DOHH2 (cell line): ENCODE measurements at regions not wholly inside any gene's neighbourhood (a gene's known extent, or its start where the extent isn't known, plus 50 kb on each side); places are given as distances from the start of the nearest gene placed in this dataset.

Source experiments
- H3F3A ChIP-seq: fragments of 200-600 bp; sonication (generic), shearing (Covaris generic); 2 replicates; pipeline ENCODE4 v1.6.0; 2016; ENCODE audit warnings: antibody characterized with exemption, mild to moderate bottlenecking; ENCODE audit not compliant: control insufficient read depth, insufficient read depth
- H3K27ac ChIP-seq: fragments of 200-600 bp; sonication (generic); 2 replicates; pipeline ENCODE4 v1.5.1; 2014; ENCODE audit warnings: low read depth, mild to moderate bottlenecking, low read length, moderate library complexity
- H3K27me3 ChIP-seq: fragments of 200-600 bp; sonication (generic); 2 replicates; pipeline ENCODE4 v1.6.1; 2014; ENCODE audit warnings: mild to moderate bottlenecking, low read length, mixed read lengths; ENCODE audit not compliant: control insufficient read depth
- H3K36me3 ChIP-seq: fragments of 200-600 bp; sonication (generic); 2 replicates; pipeline ENCODE4 v1.6.1; 2014; ENCODE audit warnings: mild to moderate bottlenecking, low read length, moderate library complexity, mixed read lengths; ENCODE audit not compliant: control insufficient read depth
- H3K4me1 ChIP-seq: fragments of 200-600 bp; sonication (generic); 2 replicates; pipeline ENCODE4 v1.6.1; 2014; ENCODE audit warnings: mild to moderate bottlenecking, low read length, mixed read lengths; ENCODE audit not compliant: control insufficient read depth
- H3K4me2 ChIP-seq: fragments of 200-600 bp; sonication (generic); 2 replicates; pipeline ENCODE4 v1.6.0; 2014; ENCODE audit warnings: mild to moderate bottlenecking, low read length, moderate library complexity
- H3K4me3 ChIP-seq: fragments of 200-600 bp; sonication (generic); 2 replicates; pipeline ENCODE4 v1.5.1; 2014; ENCODE audit warnings: mild to moderate bottlenecking, low read length, mixed read lengths
- H3K79me2 ChIP-seq: fragments of 200-600 bp; sonication (generic); 2 replicates; pipeline ENCODE4 v1.6.1; 2014; ENCODE audit warnings: mild to moderate bottlenecking, low read length, mixed read lengths; ENCODE audit not compliant: control insufficient read depth
- H3K9me2 ChIP-seq: fragments of 200-600 bp; sonication (generic); replicated peaks from 2 replicates; pipeline ENCODE4 v1.6.1; 2014; ENCODE audit warnings: mild to moderate bottlenecking, low read length, mixed read lengths; ENCODE audit not compliant: control insufficient read depth
- H3K9me3 ChIP-seq: fragments of 200-600 bp; sonication (generic); 2 replicates; pipeline ENCODE4 v1.6.1; 2014; ENCODE audit warnings: antibody characterized with exemption, low read length, mixed read lengths; ENCODE audit not compliant: control insufficient read depth, insufficient read depth
- H4K20me1 ChIP-seq: fragments of 200-600 bp; sonication (generic); 2 replicates; pipeline ENCODE4 v1.6.0; 2014; ENCODE audit warnings: low read depth, mild to moderate bottlenecking, antibody characterized with exemption, low read length, moderate library complexity; ENCODE audit not compliant: control insufficient read depth, insufficient read depth
- CTCF ChIP-seq: fragments of 200-600 bp; sonication (generic); IDR thresholded peaks from one replicate; pipeline ENCODE4 v1.5.1; 2014; ENCODE audit warnings: antibody characterized with exemption, mild to moderate bottlenecking, low read depth, low read length; ENCODE audit not compliant: poor library complexity, severe bottlenecking
- EZH2phosphoT487 ChIP-seq: fragments of 200-600 bp; sonication (generic); IDR thresholded peaks from 2 replicates; pipeline ENCODE4 v1.6.1; 2017; ENCODE audit warnings: borderline replicate concordance, mild to moderate bottlenecking, antibody characterized with exemption, low read length, moderate library complexity, mixed read lengths

GRCh38 chr12:67208281-67209067, 60.7 kb upstream of the CAND1 start:
- H4K20me1 ChIP-seq = no peaks in the 10 kb centered on the region
- H3K27ac ChIP-seq = no peak overlapping the region
- no peaks in the 10 kb centered on the region for H3K36me3 ChIP-seq
- no peak overlapping the region for H3K4me2 ChIP-seq
- H3K79me2 ChIP-seq = no peaks in the 10 kb centered on the region
- H3K27me3 ChIP-seq = no peaks in the 10 kb centered on the region
- no peaks in the 10 kb centered on the region for H3K9me2 ChIP-seq
- H3F3A ChIP-seq = no peaks in the 10 kb centered on the region
- no peaks in the 10 kb centered on the region for H3K9me3 ChIP-seq
- TF ChIP-seq EZH2phosphoT487 (no peak), CTCF (no peak)
- H3K4me1 ChIP-seq = no peaks in the 10 kb centered on the region
- H3K4me3 ChIP-seq = no peak overlapping the region

GRCh38 chr12:67211029-67211428, 58.1 kb upstream of the CAND1 start:
- Histone ChIP-seq H4K20me1 (no peaks in the 10 kb centered on the region), H3K4me3 (no peak overlapping the region), H3K9me2 (no peaks in the 10 kb centered on the region), H3K4me1 (no peaks in the 10 kb centered on the region), H3F3A (no peaks in the 10 kb centered on the region), H3K4me2 (no peak overlapping the region), H3K36me3 (no peaks in the 10 kb centered on the region), H3K27ac (no peak overlapping the region), H3K27me3 (no peaks in the 10 kb centered on the region), H3K9me3 (no peaks in the 10 kb centered on the region), H3K79me2 (no peaks in the 10 kb centered on the region)
- TF ChIP-seq EZH2phosphoT487 (no peak), CTCF (no peak)

- no peaks in the 10 kb centered on the region for H3K27me3 ChIP-seq
- H3K4me1 ChIP-seq = no peaks in the 10 kb centered on the region
- H3F3A ChIP-seq = no peaks in the 10 kb centered on the region
- H4K20me1 ChIP-seq = no peaks in the 10 kb centered on the region
- H3K9me3 ChIP-seq = no peaks in the 10 kb centered on the region
- no peaks in the 10 kb centered on the region for H3K9me2 ChIP-seq
- no peak for TF ChIP-seq EZH2phosphoT487
- TF ChIP-seq CTCF = no peak
- no peak overlapping the region for H3K4me3 ChIP-seq
- no peaks in the 10 kb centered on the region for H3K79me2 ChIP-seq
- no peak overlapping the region for H3K27ac ChIP-seq
- no peaks in the 10 kb centered on the region for H3K36me3 ChIP-seq
- no peak overlapping the region for H3K4me2 ChIP-seq
These were observed 57.7 kb upstream of the CAND1 start for GRCh38 chr12:67211494-67211893.
